HG03520 (cell line): ENCODE measurements at regions not wholly inside any gene's neighbourhood (a gene's known extent, or its start where the extent isn't known, plus 50 kb on each side); places are given as distances from the start of the nearest gene placed in this dataset.

ENCODE experiments used
- ATAC-seq: cut with Tn5 transposase; IDR thresholded peaks from one replicate; pipeline ENCODE4 v1.9.1; 2021; ENCODE audit warnings: mild to moderate bottlenecking, moderate library complexity; ENCODE audit not compliant: unreplicated experiment

- no peak for ATAC-seq
Measured at GRCh38 chr7:106606120-106606519, 54.8 kb downstream of the CCDC71L start.

GRCh38 chr7:106604971-106605370, 56.0 kb downstream of the CCDC71L start:
- no peak for ATAC-seq

- ATAC-seq, result no peak
Measured at GRCh38 chr7:106604303-106604924, 56.5 kb downstream of the CCDC71L start.

- ATAC-seq, result no peak
Measured at GRCh38 chr7:106603346-106603745, 57.6 kb downstream of the CCDC71L start.

- ATAC-seq, result no peak
Measured at GRCh38 chr7:106602062-106602461, 58.9 kb downstream of the CCDC71L start.

GRCh38 chr7:106600569-106601373, 60.2 kb downstream of the CCDC71L start:
- no peak for ATAC-seq

GRCh38 chr7:106599343-106599698, 61.6 kb downstream of the CCDC71L start:
- ATAC-seq, result no peak

- ATAC-seq, result peak; percentile 100
Measured at GRCh38 chr7:106598663-106599342, 62.2 kb downstream of the CCDC71L start.

GRCh38 chr7:106597751-106598546, 63.0 kb downstream of the CCDC71L start:
- ATAC-seq, result no peak

- no peak for ATAC-seq
Measured at GRCh38 chr7:106597014-106597413, 63.9 kb downstream of the CCDC71L start.

GRCh38 chr7:106595922-106596321, 65.0 kb downstream of the CCDC71L start:
- ATAC-seq, result no peak

GRCh38 chr7:106593028-106593417, 67.9 kb downstream of the CCDC71L start:
- ATAC-seq, result no peak

GRCh38 chr7:106592282-106593027, 68.5 kb downstream of the CCDC71L start:
- ATAC-seq, result no peak

- ATAC-seq, result no peak
Measured at GRCh38 chr7:106591146-106591545, 69.8 kb downstream of the CCDC71L start.

- no peak for ATAC-seq
Measured at GRCh38 chr7:106590209-106590816, 70.6 kb downstream of the CCDC71L start.

- no peak for ATAC-seq
Measured at GRCh38 chr7:106589198-106589879, 71.6 kb downstream of the CCDC71L start.

- ATAC-seq, result no peak
Measured at GRCh38 chr7:106588422-106589197, 72.3 kb downstream of the CCDC71L start.

GRCh38 chr7:106584914-106585759, 75.8 kb downstream of the CCDC71L start:
- ATAC-seq, result no peak
